ENCODE measurements at regions not wholly inside any gene's neighbourhood (a gene's known extent, or its start where the extent isn't known, plus 50 kb on each side); places are given as distances from the start of the nearest gene placed in this dataset.

GRCh38 chr1:112807117-112807516 lies 92.0 kb upstream of the PPM1J start:
- intact Hi-C loops (cut with micrococcal nuclease): loop anchor here (10.0 kb wide), 2 partner anchors 238 to 412 kb away; partner anchors contain the start of gene CTTNBP2NL
- Mint-ChIP-seq H3K4me3 (no peak overlapping the region), H3K4me1 (peaks cover 2% of the 10 kb centered on the region), H3K9me3 (no peaks in the 10 kb centered on the region), H3K27ac (no peak overlapping the region), H3K27me3 (peaks cover 20% of the 10 kb centered on the region), H3K36me3 (ENCODE audit: low read depth) (no peaks in the 10 kb centered on the region)
- no peak for DNase-seq

- H3K9me3 Mint-ChIP-seq: no peaks in the 10 kb centered on the region
- no peak overlapping the region for H3K27ac Mint-ChIP-seq
- no peaks in the 10 kb centered on the region for H3K36me3 Mint-ChIP-seq (ENCODE audit: low read depth)
- no peak overlapping the region for H3K4me3 Mint-ChIP-seq
- DNase-seq: no peak
- peaks cover 19% of the 10 kb centered on the region for H3K27me3 Mint-ChIP-seq
- H3K4me1 Mint-ChIP-seq: peaks cover 2% of the 10 kb centered on the region
- intact Hi-C loops (cut with micrococcal nuclease): loop anchor here (10.0 kb wide), 2 partner anchors 239 to 411 kb away; partner anchors contain the start of gene CTTNBP2NL
These were observed 91.0 kb upstream of the PPM1J start for GRCh38 chr1:112806090-112806642.

- Mint-ChIP-seq H3K36me3 (ENCODE audit: low read depth) (no peaks in the 10 kb centered on the region), H3K4me1 (peaks cover 2% of the 10 kb centered on the region), H3K9me3 (no peaks in the 10 kb centered on the region), H3K4me3 (no peak overlapping the region), H3K27me3 (peaks cover 11% of the 10 kb centered on the region), H3K27ac (no peak overlapping the region)
- no peak for DNase-seq
- intact Hi-C loops (cut with micrococcal nuclease): loop anchor here (10.0 kb wide), 2 partner anchors 239 to 411 kb away; partner anchors contain the start of gene CTTNBP2NL
These were observed 90.2 kb upstream of the PPM1J start for GRCh38 chr1:112805155-112805853.

GRCh38 chr1:112803906-112804762 lies 89.0 kb upstream of the PPM1J start:
- H3K36me3 Mint-ChIP-seq (ENCODE audit: low read depth): no peaks in the 10 kb centered on the region
- DNase-seq: peak; percentile 86
- H3K27me3 Mint-ChIP-seq: peaks cover 11% of the 10 kb centered on the region
- intact Hi-C loops (cut with micrococcal nuclease): loop anchor here (1.0 to 10.0 kb wide), 4 partner anchors 88 to 409 kb away; partner anchors contain the start of genes CAPZA1, CTTNBP2NL and ST7L
- H3K9me3 Mint-ChIP-seq: no peaks in the 10 kb centered on the region
- no peak overlapping the region for H3K4me3 Mint-ChIP-seq
- peaks cover 2% of the 10 kb centered on the region for H3K4me1 Mint-ChIP-seq
- H3K27ac Mint-ChIP-seq: no peak overlapping the region

GRCh38 chr1:112800289-112800688 lies 85.2 kb upstream of the PPM1J start:
- no peak overlapping the region for H3K4me3 Mint-ChIP-seq
- intact Hi-C loops (cut with micrococcal nuclease): loop anchor here (5.0 to 10.0 kb wide), 3 partner anchors 183 to 405 kb away; partner anchors contain the start of genes CAPZA1, CTTNBP2NL and ST7L

GRCh38 chr1:112798292-112798691 lies 83.2 kb upstream of the PPM1J start:
- H3K4me1 Mint-ChIP-seq: peaks cover 4% of the 10 kb centered on the region
- H3K27ac Mint-ChIP-seq: no peak overlapping the region
- H3K27me3 Mint-ChIP-seq: no peaks in the 10 kb centered on the region
- no peaks in the 10 kb centered on the region for H3K36me3 Mint-ChIP-seq (ENCODE audit: low read depth)
- no peaks in the 10 kb centered on the region for H3K9me3 Mint-ChIP-seq
- H3K4me3 Mint-ChIP-seq: no peak overlapping the region
- no peak for DNase-seq
- intact Hi-C loops (cut with micrococcal nuclease): no loop called here

More at GRCh38 chr1:112800289-112800688, 85.2 kb upstream of the PPM1J start:
- Mint-ChIP-seq H3K27me3 (peaks cover under 1% of the 10 kb centered on the region), H3K4me1 (peaks cover 4% of the 10 kb centered on the region), H3K9me3 (no peaks in the 10 kb centered on the region), H3K27ac (no peak overlapping the region), H3K36me3 (ENCODE audit: low read depth) (no peaks in the 10 kb centered on the region)
- no peak for DNase-seq

- Mint-ChIP-seq H3K27ac (no peak overlapping the region), H3K4me3 (no peak overlapping the region), H3K36me3 (ENCODE audit: low read depth) (no peaks in the 10 kb centered on the region), H3K4me1 (peaks cover 4% of the 10 kb centered on the region), H3K9me3 (no peaks in the 10 kb centered on the region), H3K27me3 (no peaks in the 10 kb centered on the region)
- no peak for DNase-seq
- intact Hi-C loops (cut with micrococcal nuclease): no loop called here
These were observed 82.1 kb upstream of the PPM1J start for GRCh38 chr1:112797224-112797623.

- DNase-seq: no peak
- peaks cover 2% of the 10 kb centered on the region for H3K27me3 Mint-ChIP-seq
These were observed 79.6 kb upstream of the PPM1J start for GRCh38 chr1:112794654-112795239.

GRCh38 chr1:112793631-112794565 lies 78.8 kb upstream of the PPM1J start:
- Mint-ChIP-seq H3K9me3 (no peaks in the 10 kb centered on the region), H3K36me3 (ENCODE audit: low read depth) (no peaks in the 10 kb centered on the region), H3K4me3 (no peak overlapping the region), H3K27me3 (peaks cover 2% of the 10 kb centered on the region), H3K27ac (no peak overlapping the region), H3K4me1 (peaks cover 4% of the 10 kb centered on the region)
- intact Hi-C loops (cut with micrococcal nuclease): no loop called here
- no peak for DNase-seq

More at GRCh38 chr1:112794654-112795239, 79.6 kb upstream of the PPM1J start:
- Mint-ChIP-seq H3K4me3 (no peak overlapping the region), H3K9me3 (no peaks in the 10 kb centered on the region), H3K27ac (no peak overlapping the region), H3K36me3 (ENCODE audit: low read depth) (no peaks in the 10 kb centered on the region), H3K4me1 (peaks cover 4% of the 10 kb centered on the region)
- intact Hi-C loops (cut with micrococcal nuclease): no loop called here

- H3K4me3 Mint-ChIP-seq: no peak overlapping the region
- H3K27me3 Mint-ChIP-seq: peaks cover 4% of the 10 kb centered on the region
- no peaks in the 10 kb centered on the region for H3K9me3 Mint-ChIP-seq
- H3K27ac Mint-ChIP-seq: no peak overlapping the region
- intact Hi-C loops (cut with micrococcal nuclease): no loop called here
- H3K4me1 Mint-ChIP-seq: peaks cover 4% of the 10 kb centered on the region
- no peak for DNase-seq
- no peaks in the 10 kb centered on the region for H3K36me3 Mint-ChIP-seq (ENCODE audit: low read depth)
These were observed 76.6 kb upstream of the PPM1J start for GRCh38 chr1:112791723-112792104.

- H3K9me3 Mint-ChIP-seq: no peaks in the 10 kb centered on the region
- H3K4me1 Mint-ChIP-seq: peaks cover 4% of the 10 kb centered on the region
- DNase-seq: no peak
- H3K27me3 Mint-ChIP-seq: peaks cover 4% of the 10 kb centered on the region
- H3K27ac Mint-ChIP-seq: no peak overlapping the region
- no peak overlapping the region for H3K4me3 Mint-ChIP-seq
- intact Hi-C loops (cut with micrococcal nuclease): no loop called here
- H3K36me3 Mint-ChIP-seq (ENCODE audit: low read depth): no peaks in the 10 kb centered on the region
These were observed 76.0 kb upstream of the PPM1J start for GRCh38 chr1:112790920-112791722.

GRCh38 chr1:112788561-112788960 lies 73.4 kb upstream of the PPM1J start:
- H3K27me3 Mint-ChIP-seq: peaks cover 4% of the 10 kb centered on the region
- no peaks in the 10 kb centered on the region for H3K4me1 Mint-ChIP-seq
- no peaks in the 10 kb centered on the region for H3K9me3 Mint-ChIP-seq
- intact Hi-C loops (cut with micrococcal nuclease): no loop called here
- H3K4me3 Mint-ChIP-seq: no peak overlapping the region
- H3K27ac Mint-ChIP-seq: no peak overlapping the region
- H3K36me3 Mint-ChIP-seq (ENCODE audit: low read depth): no peaks in the 10 kb centered on the region
- DNase-seq: no peak
